A549 (cell line): ENCODE measurements at regions not wholly inside any gene's neighbourhood (a gene's known extent, or its start where the extent isn't known, plus 50 kb on each side); places are given as distances from the start of the nearest gene placed in this dataset.
A peak's percentile ranks its signal among the peaks of the same experiment; 100 is the strongest.

Source experiments
- ATAC-seq, 2 experiments: fragments of 200-7000 bp in 1 of 2; fragments of >200 bp in 1 of 2; cut with Nextera tagmentation in 1 of 2; cut with Tn5 transposase in 1 of 2; 3 replicates each; pipeline versions ENCODE4 v1.8.0 to v1.9.1; 2018 to 2020; ENCODE audit warnings: mild to moderate bottlenecking in 1 of 2, moderate library complexity in 1 of 2
- CTCF ChIA-PET: fragments of 300-600 bp; sonication (Branson Sonifier 250); formaldehyde crosslinking; extraction: SDS; loops from one replicate; lab custom pipeline; 2021; ENCODE audit warnings: antibody characterized with exemption, inconsistent platforms; lab: Yijun Ruan, JAX
- POLR2A ChIA-PET: fragments of 350-600 bp; formaldehyde crosslinking; extraction: SDS; loops from one replicate; lab custom pipeline; 2021; ENCODE audit warnings: antibody characterized with exemption, inconsistent platforms; lab: Yijun Ruan, JAX
- DNase-seq, 2 experiments: peaks; one replicate each; pipeline versions ENCODE4 v3.0.0 to v3.0.0-alpha.2; 2011 to 2016; ENCODE audit warnings: low read depth in 1 of 2, low spot score in 1 of 2
- FAIRE-seq: peaks from 2 replicates; lab custom pipeline; 2011; peaks lifted over from hg19 to GRCh38; lab: Jason Lieb, UNC
- H3K27ac ChIP-seq, 2 experiments: fragments of >200 bp; sonication (Bioruptor Twin); formaldehyde crosslinking; 3 replicates each; pipeline ENCODE4 v1.5.1; 2016 to 2017
- H3K4me1 ChIP-seq: fragments of >200 bp; sonication (Bioruptor Twin); formaldehyde crosslinking; 3 replicates; pipeline ENCODE4 v1.6.1; 2016
- H3K4me2 ChIP-seq: fragments of >200 bp; sonication (Bioruptor Twin); formaldehyde crosslinking; 3 replicates; pipeline ENCODE4 v1.6.1; 2016
- H3K4me3 ChIP-seq: fragments of >200 bp; sonication (Bioruptor Twin); formaldehyde crosslinking; 3 replicates; pipeline ENCODE4 v1.5.1; 2016
- H3K9me3 ChIP-seq: fragments of >200 bp; sonication (Bioruptor Twin); formaldehyde crosslinking; 3 replicates; pipeline ENCODE4 v1.6.1; 2016
- CBX2 ChIP-seq: fragments of 200-600 bp; sonication (generic); IDR thresholded peaks from 2 replicates; pipeline ENCODE4 v1.6.1; 2016; ENCODE audit warnings: low read depth, mild to moderate bottlenecking, borderline replicate concordance
- CEBPB ChIP-seq, 2 experiments: fragments of >200 bp in 1 of 2; sonication (Bioruptor Twin) in 1 of 2; formaldehyde crosslinking in 1 of 2; IDR thresholded peaks; 2 replicates each; pipeline ENCODE4 v1.6.1; 2012 to 2016
- E2F6 ChIP-seq: IDR thresholded peaks from 2 replicates; pipeline ENCODE4 v1.6.1; 2012; ENCODE audit warnings: low read depth, borderline replicate concordance
- EHMT2 ChIP-seq: fragments of 200-600 bp; sonication (generic); IDR thresholded peaks from 2 replicates; pipeline ENCODE4 v1.6.1; 2016; ENCODE audit warnings: antibody characterized with exemption, low read depth, mild to moderate bottlenecking, moderate library complexity
- FOSB ChIP-seq: fragments of 250-450 bp; sonication (Bioruptor Pico); IDR thresholded peaks from 2 replicates; pipeline ENCODE4 v1.5.0; 2020; ENCODE audit warnings: mild to moderate bottlenecking, moderate library complexity
- FOSL2 ChIP-seq, 2 experiments: fragments of 450-650 bp in 1 of 2; fragments of >200 bp in 1 of 2; sonication (Bioruptor Twin) in 1 of 2; formaldehyde crosslinking; IDR thresholded peaks; 2 replicates each; pipeline versions ENCODE4 v1.5.0 to v1.6.1; 2016 to 2020; ENCODE audit warnings: mild to moderate bottlenecking in 1 of 2, moderate library complexity in 1 of 2
- HES2 ChIP-seq: fragments of >200 bp; sonication (Bioruptor Twin); formaldehyde crosslinking; IDR thresholded peaks from 2 replicates; pipeline ENCODE4 v1.6.1; 2016
- HEYL ChIP-seq: fragments of 250-450 bp; sonication (Bioruptor Pico); IDR thresholded peaks from 2 replicates; pipeline ENCODE4 v1.8.0; 2021; ENCODE audit warnings: mild to moderate bottlenecking, moderate library complexity
- JUNB ChIP-seq: fragments of >200 bp; sonication (Bioruptor Twin); formaldehyde crosslinking; IDR thresholded peaks from 2 replicates; pipeline ENCODE4 v1.6.1; 2016
- MAFK ChIP-seq: fragments of 450-650 bp; IDR thresholded peaks from 2 replicates; pipeline ENCODE4 v1.6.1; 2014; ENCODE audit not compliant: partially characterized antibody
- MAX ChIP-seq: IDR thresholded peaks from 2 replicates; pipeline ENCODE4 v1.6.1; 2012
- NFE2L2 ChIP-seq: fragments of 150-350 bp; conservative IDR thresholded peaks from 2 replicates; pipeline ENCODE4 v1.6.1; 2014; ENCODE audit warnings: low read length
- NR3C1 ChIP-seq: fragments of >200 bp; sonication (Bioruptor Twin); formaldehyde crosslinking; IDR thresholded peaks from 3 replicates; pipeline ENCODE4 v1.6.1; 2017
- PHF8 ChIP-seq: fragments of 200-600 bp; sonication (generic); IDR thresholded peaks from 2 replicates; pipeline ENCODE4 v1.6.1; 2016; ENCODE audit warnings: low read depth, mild to moderate bottlenecking, antibody characterized with exemption, moderate library complexity, borderline replicate concordance
- RARB ChIP-seq: fragments of 250-450 bp; sonication (Bioruptor Pico); IDR thresholded peaks from 2 replicates; pipeline ENCODE4 v1.8.0; 2021; ENCODE audit warnings: mild to moderate bottlenecking, moderate library complexity
- RCOR1 ChIP-seq: fragments of 150-350 bp; IDR thresholded peaks from 2 replicates; pipeline ENCODE4 v1.6.1; 2014; ENCODE audit warnings: antibody characterized with exemption, low read length, low read depth
- REST ChIP-seq: fragments of 200-600 bp; sonication (generic); IDR thresholded peaks from 2 replicates; pipeline ENCODE4 v1.6.1; 2016; ENCODE audit warnings: antibody characterized with exemption, mild to moderate bottlenecking, moderate library complexity
- RNF2 ChIP-seq: fragments of 200-600 bp; sonication (generic); IDR thresholded peaks from 2 replicates; pipeline ENCODE4 v1.6.1; 2016; ENCODE audit warnings: low read depth, mild to moderate bottlenecking, antibody characterized with exemption, moderate library complexity, borderline replicate concordance
- TFCP2L1 ChIP-seq: fragments of 250-450 bp; sonication (Bioruptor Pico); IDR thresholded peaks from 2 replicates; pipeline ENCODE4 v1.5.0; 2021; ENCODE audit warnings: mild to moderate bottlenecking
- ZNF302 ChIP-seq: fragments of 250-450 bp; sonication (Bioruptor Pico); IDR thresholded peaks from 2 replicates; pipeline ENCODE4 v1.9.0; 2021; ENCODE audit warnings: inconsistent platforms, mild to moderate bottlenecking, moderate library complexity
- ZSCAN20 ChIP-seq: fragments of 250-450 bp; sonication (Bioruptor Pico); IDR thresholded peaks from 2 replicates; pipeline ENCODE4 v1.8.0; 2022; ENCODE audit warnings: mild to moderate bottlenecking, moderate library complexity
- WGBS: methylation state at CpG from one replicate; pipeline ENCODE4 v1.1.6; 2017; ENCODE audit errors: missing lambda C conversion rate; 5-methylcytosine and 5-hydroxymethylcytosine counted together

GRCh38 chr14:55874785-55875184 is 243.4 kb upstream of the PELI2 start:
- 82% methylated on average over 10 of the region's 10 CpGs for WGBS
- ChIA-PET POLR2A (no interaction called here), CTCF (no interaction called here)
- DNase-seq: no peak
- Histone ChIP-seq H3K4me2 (no peak overlapping the region), H3K4me1 (no peaks in the 10 kb centered on the region), H3K27ac (no peak overlapping the region), H3K4me3 (no peak overlapping the region)
- no peak for FAIRE-seq
- TF ChIP-seq ZNF302 (CRISPR knock-in tag) (no peak), HEYL (CRISPR knock-in tag) (no peak), TFCP2L1 (CRISPR knock-in tag) (no peak)
- TF ChIP-seq, all 56 proteins: peak for 0
- ATAC-seq: no peak
- H3K9me3 ChIP-seq: no peaks in the 10 kb centered on the region

GRCh38 chr14:55877942-55878341 is 240.3 kb upstream of the PELI2 start:
- no peak for TF ChIP-seq ZSCAN20 (CRISPR knock-in tag)
- TF ChIP-seq HES2: no peak
- no peak for TF ChIP-seq JUNB
- TF ChIP-seq REST: no peak
- TF ChIP-seq RARB (CRISPR knock-in tag): no peak
- TF ChIP-seq FOSB (CRISPR knock-in tag): no peak
- no peak for TF ChIP-seq RCOR1
- no peak for TF ChIP-seq NR3C1
- TF ChIP-seq PHF8: no peak
- WGBS: 76% methylated on average over 7 of the region's 7 CpGs
- POLR2A ChIA-PET: no interaction called here
- H3K4me3 ChIP-seq: no peak overlapping the region
- FAIRE-seq: no peak
- CTCF ChIA-PET: no interaction called here
- no peak overlapping the region for H3K27ac ChIP-seq
- no peak for ATAC-seq
- H3K4me1 ChIP-seq: peaks cover 7% of the 10 kb centered on the region
- H3K4me2 ChIP-seq: no peak overlapping the region
- no peak for DNase-seq
- H3K9me3 ChIP-seq: no peaks in the 10 kb centered on the region

GRCh38 chr14:55881577-55882241 is 236.5 kb upstream of the PELI2 start:
- CTCF ChIA-PET: no interaction called here
- POLR2A ChIA-PET: no interaction called here
- Histone ChIP-seq H3K27ac (peak overlapping the region; percentile 54 to 76; a peak in 5 of 6 replicates), H3K9me3 (no peaks in the 10 kb centered on the region), H3K4me1 (peaks cover 7% of the 10 kb centered on the region), H3K4me3 (no peak overlapping the region), H3K4me2 (no peak overlapping the region)
- ATAC-seq (no peak), DNase-seq (peak in 1 of 2 experiments; percentile 21), FAIRE-seq (no peak)
- 44% methylated on average over 6 of the region's 6 CpGs for WGBS
- peak; percentile 74 for TF ChIP-seq MAFK
- TF ChIP-seq RNF2: no peak
- no peak for TF ChIP-seq CEBPB (IDR thresholded peaks at IDR 0.05)
- no peak for TF ChIP-seq CBX2
- TF ChIP-seq E2F6: peak; percentile 37; the same call in 1 of the 2 replicates
- no peak for TF ChIP-seq FOSL2 (IDR thresholded peaks at IDR 0.05)
- peak; percentile 51 for TF ChIP-seq FOSL2 (CRISPR knock-in tag; IDR thresholded peaks at IDR 0.05)
- peak; percentile 61; the same call in 1 of the 2 replicates for TF ChIP-seq MAX
- TF ChIP-seq EHMT2: no peak
- TF ChIP-seq NFE2L2: peak; percentile 57
